Liver (tissue), 8 donors: ENCODE measurements at regions not wholly inside any gene's neighbourhood (a gene's known extent, or its start where the extent isn't known, plus 50 kb on each side); places are given as distances from the start of the nearest gene placed in this dataset.

Source experiments
- DNase-seq: peaks from one replicate; pipeline ENCODE4 v3.0.0-alpha.2; 2017; ENCODE audit warnings: low spot score
- H3K27ac ChIP-seq, 2 donors: one replicate each; pipeline ENCODE4 v1.7.0; 2013; ENCODE audit warnings: inconsistent platforms in 2 of 2, low read length in 2 of 2, control low read depth in 1 of 2, low read depth in 1 of 2, mild to moderate bottlenecking in 1 of 2
- H3K27me3 ChIP-seq, 4 donors: one replicate each; pipeline versions ENCODE4 v1.6.1 to v1.7.0; 2013; ENCODE audit warnings: low read length in 3 of 4, inconsistent platforms in 1 of 4, mild to moderate bottlenecking in 1 of 4, moderate library complexity in 1 of 4; ENCODE audit not compliant: control insufficient read depth in 4 of 4, insufficient read depth in 4 of 4
- H3K36me3 ChIP-seq, 4 donors: one replicate each; pipeline versions ENCODE4 v1.6.1 to v1.7.0; 2013; ENCODE audit warnings: low read length in 3 of 4, mild to moderate bottlenecking in 3 of 4, low read depth in 1 of 4, moderate library complexity in 1 of 4; ENCODE audit not compliant: control insufficient read depth in 4 of 4, insufficient read depth in 3 of 4
- H3K4me1 ChIP-seq, 4 donors: one replicate each; pipeline versions ENCODE4 v1.6.1 to v1.7.0; 2013; ENCODE audit warnings: low read length in 3 of 4, mild to moderate bottlenecking in 3 of 4, moderate library complexity in 1 of 4; ENCODE audit not compliant: control insufficient read depth in 4 of 4, insufficient read depth in 4 of 4
- H3K4me3 ChIP-seq, 3 donors: one replicate each; pipeline versions ENCODE4 v1.6.1 to v1.7.0; 2013; ENCODE audit warnings: low read length in 3 of 3, control low read depth in 1 of 3, low read depth in 1 of 3, mild to moderate bottlenecking in 1 of 3
- H3K9ac ChIP-seq, 2 donors: one replicate each; pipeline ENCODE4 v1.7.0; 2013; ENCODE audit warnings: low read length in 2 of 2, mild to moderate bottlenecking in 2 of 2, moderate library complexity in 2 of 2, control low read depth in 1 of 2, low read depth in 1 of 2
- H3K9me3 ChIP-seq, 4 donors: one replicate each; pipeline versions ENCODE4 v1.6.1 to v1.7.0; 2013; ENCODE audit warnings: low read length in 3 of 4; ENCODE audit not compliant: control insufficient read depth in 4 of 4
- CTCF ChIP-seq: fragments of 150-350 bp; IDR thresholded peaks from 2 replicates; pipeline ENCODE4 v1.5.1; 2017; ENCODE audit warnings: improper control_type of control experiment, low read depth, low read length; ENCODE audit not compliant: missing input control
- EGR1 ChIP-seq, 2 donors: IDR thresholded peaks; 2 replicates each; pipeline ENCODE4 v1.6.1; 2016 to 2018; ENCODE audit warnings: antibody characterized with exemption in 2 of 2, low read depth in 2 of 2
- FOXA1 ChIP-seq: IDR thresholded peaks from 2 replicates; pipeline ENCODE4 v1.6.1; 2016; ENCODE audit warnings: antibody characterized with exemption
- FOXA2 ChIP-seq: IDR thresholded peaks from 2 replicates; pipeline ENCODE4 v1.6.1; 2016; ENCODE audit warnings: antibody characterized with exemption
- GABPA ChIP-seq, 2 donors: IDR thresholded peaks in 1 of 2; conservative IDR thresholded peaks in 1 of 2; 2 replicates each; pipeline ENCODE4 v1.6.1; 2016; ENCODE audit warnings: antibody characterized with exemption in 2 of 2, mild to moderate bottlenecking in 1 of 2, moderate library complexity in 1 of 2
- HNF4G ChIP-seq: IDR thresholded peaks from 2 replicates; pipeline ENCODE4 v1.6.1; 2016; ENCODE audit warnings: antibody characterized with exemption
- JUND ChIP-seq, 2 donors: IDR thresholded peaks; 2 replicates each; pipeline ENCODE4 v1.6.1; 2016; ENCODE audit warnings: antibody characterized with exemption in 2 of 2
- NR2F2 ChIP-seq: IDR thresholded peaks from 2 replicates; pipeline ENCODE4 v1.6.1; 2016; ENCODE audit warnings: antibody characterized with exemption
- RAD21 ChIP-seq, 2 donors: IDR thresholded peaks; 2 replicates each; pipeline ENCODE4 v1.6.1; 2016; ENCODE audit warnings: antibody characterized with exemption in 2 of 2, mild to moderate bottlenecking in 2 of 2
- REST ChIP-seq: IDR thresholded peaks from 2 replicates; pipeline ENCODE4 v1.6.1; 2016; ENCODE audit warnings: antibody characterized with exemption, mild to moderate bottlenecking
- RXRA ChIP-seq, 2 donors: IDR thresholded peaks; 2 replicates each; pipeline ENCODE4 v1.6.1; 2017 to 2018; ENCODE audit warnings: antibody characterized with exemption in 2 of 2, mild to moderate bottlenecking in 1 of 2
- SP1 ChIP-seq: IDR thresholded peaks from 2 replicates; pipeline ENCODE4 v1.6.1; 2018; ENCODE audit warnings: antibody characterized with exemption, mild to moderate bottlenecking
- TAF1 ChIP-seq: conservative IDR thresholded peaks from 2 replicates; pipeline ENCODE4 v1.6.1; 2016; ENCODE audit warnings: antibody characterized with exemption, mild to moderate bottlenecking
- YY1 ChIP-seq: IDR thresholded peaks from 2 replicates; pipeline ENCODE4 v1.6.1; 2016; ENCODE audit warnings: antibody characterized with exemption, mild to moderate bottlenecking
- WGBS: extraction: QIAGEN DNeasy Blood & Tissue Kit; methylation state at CpG from one replicate; pipeline ENCODE4 v1.1.7; 2013; 5-methylcytosine and 5-hydroxymethylcytosine counted together
- TF ChIP-seq, protein P1 (sequence below): IDR thresholded peaks from 2 replicates; pipeline ENCODE4 v1.6.1; 2016; ENCODE audit warnings: antibody characterized with exemption
- TF ChIP-seq, protein P2 (sequence below): IDR thresholded peaks from 2 replicates; pipeline ENCODE4 v1.6.1; 2016; ENCODE audit warnings: antibody characterized with exemption
- TF ChIP-seq, protein P3 (sequence below): IDR thresholded peaks from 2 replicates; pipeline ENCODE4 v1.6.1; 2016; ENCODE audit warnings: antibody characterized with exemption
- donor health status: healthy.
- donor health status: healthy.
- donor health status: healthy.
- donor health status: healthy.
- donor health status: healthy.

- Histone ChIP-seq H3K9ac (no peak overlapping the region), H3K9me3 (no peaks in the 10 kb centered on the region), H3K27ac (no peak overlapping the region), H3K27me3 (no peaks in the 10 kb centered on the region), H3K36me3 (no peaks in the 10 kb centered on the region), H3K4me1 (peaks cover 0 to 5% (median 0%) of the 10 kb centered on the region in 4 donors), H3K4me3 (no peak overlapping the region)
- 87% methylated on average over 2 of the region's 2 CpGs for WGBS
- no peak for DNase-seq
- no peak for TF ChIP-seq HNF4G
- no peak for TF ChIP-seq JUND (IDR thresholded peaks at IDR 0.05)
- no peak for TF ChIP-seq YY1
- no peak for TF ChIP-seq EGR1 (IDR thresholded peaks at IDR 0.05; ENCODE audit: low read depth in 2 of 2)
- TF ChIP-seq RAD21 (IDR thresholded peaks at IDR 0.05), result no peak
- no peak for TF ChIP-seq GABPA (IDR thresholded peaks at IDR 0.05 in 1 of 2, conservative IDR thresholded peaks at IDR 0.05 in 1 of 2)
- TF ChIP-seq FOXA1, result no peak
- TF ChIP-seq FOXA2, result no peak
- no peak for TF ChIP-seq TAF1
- TF ChIP-seq SP1, result no peak
- no peak for TF ChIP-seq RXRA (IDR thresholded peaks at IDR 0.05)
- TF ChIP-seq, protein P1, sequence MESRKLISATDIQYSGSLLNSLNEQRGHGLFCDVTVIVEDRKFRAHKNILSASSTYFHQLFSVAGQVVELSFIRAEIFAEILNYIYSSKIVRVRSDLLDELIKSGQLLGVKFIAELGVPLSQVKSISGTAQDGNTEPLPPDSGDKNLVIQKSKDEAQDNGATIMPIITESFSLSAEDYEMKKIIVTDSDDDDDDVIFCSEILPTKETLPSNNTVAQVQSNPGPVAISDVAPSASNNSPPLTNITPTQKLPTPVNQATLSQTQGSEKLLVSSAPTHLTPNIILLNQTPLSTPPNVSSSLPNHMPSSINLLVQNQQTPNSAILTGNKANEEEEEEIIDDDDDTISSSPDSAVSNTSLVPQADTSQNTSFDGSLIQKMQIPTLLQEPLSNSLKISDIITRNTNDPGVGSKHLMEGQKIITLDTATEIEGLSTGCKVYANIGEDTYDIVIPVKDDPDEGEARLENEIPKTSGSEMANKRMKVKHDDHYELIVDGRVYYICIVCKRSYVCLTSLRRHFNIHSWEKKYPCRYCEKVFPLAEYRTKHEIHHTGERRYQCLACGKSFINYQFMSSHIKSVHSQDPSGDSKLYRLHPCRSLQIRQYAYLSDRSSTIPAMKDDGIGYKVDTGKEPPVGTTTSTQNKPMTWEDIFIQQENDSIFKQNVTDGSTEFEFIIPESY, result no peak
- TF ChIP-seq, protein P2, sequence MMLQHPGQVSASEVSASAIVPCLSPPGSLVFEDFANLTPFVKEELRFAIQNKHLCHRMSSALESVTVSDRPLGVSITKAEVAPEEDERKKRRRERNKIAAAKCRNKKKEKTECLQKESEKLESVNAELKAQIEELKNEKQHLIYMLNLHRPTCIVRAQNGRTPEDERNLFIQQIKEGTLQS, result no peak
- TF ChIP-seq REST, result no peak
- no peak for TF ChIP-seq NR2F2
- no peak for TF ChIP-seq CTCF
These were observed 53.9 kb upstream of the SETBP1 start for GRCh38 chr18:44626807-44627206.

DNA sequence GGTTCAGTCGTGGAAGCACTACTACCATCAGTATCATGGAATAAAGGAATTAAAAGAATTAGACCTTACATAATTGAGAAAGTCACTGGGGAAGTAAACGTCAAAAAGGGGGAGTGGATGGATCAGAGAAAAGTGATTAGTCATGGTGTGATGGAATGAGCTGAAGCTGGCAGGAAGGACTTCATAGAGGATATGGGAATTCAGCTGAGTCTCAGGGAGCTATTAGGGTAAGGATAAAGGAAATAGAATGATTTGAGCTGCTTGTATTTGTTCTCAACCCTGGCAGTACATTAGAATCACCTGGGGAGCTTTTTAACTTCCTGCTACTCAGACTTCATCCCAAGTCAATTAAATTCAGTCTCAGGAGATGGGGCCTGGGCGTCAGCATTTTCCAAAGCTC lies 53.4 kb upstream of the SETBP1 start:
- WGBS, result 74% methylated on average over 3 of the region's 3 CpGs
- TF ChIP-seq SP1 (no peak), EGR1 (IDR thresholded peaks at IDR 0.05; ENCODE audit: low read depth in 2 of 2) (no peak), GABPA (IDR thresholded peaks at IDR 0.05 in 1 of 2, conservative IDR thresholded peaks at IDR 0.05 in 1 of 2) (no peak), RXRA (IDR thresholded peaks at IDR 0.05) (no peak), NR2F2 (no peak), JUND (IDR thresholded peaks at IDR 0.05) (no peak), HNF4G (no peak), CTCF (no peak)
- TF ChIP-seq, protein P3, sequence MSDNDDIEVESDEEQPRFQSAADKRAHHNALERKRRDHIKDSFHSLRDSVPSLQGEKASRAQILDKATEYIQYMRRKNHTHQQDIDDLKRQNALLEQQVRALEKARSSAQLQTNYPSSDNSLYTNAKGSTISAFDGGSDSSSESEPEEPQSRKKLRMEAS, result no peak
- TF ChIP-seq, protein P2, result no peak
- TF ChIP-seq, protein P1, result no peak

More for the DNA sequence above, 53.4 kb upstream of the SETBP1 start:
- peaks cover 0 to 5% (median 0%) of the 10 kb centered on the region in 4 donors for H3K4me1 ChIP-seq
- H3K27ac ChIP-seq, result no peak overlapping the region
- H3K36me3 ChIP-seq, result no peaks in the 10 kb centered on the region
- H3K9me3 ChIP-seq, result no peaks in the 10 kb centered on the region
- no peak overlapping the region for H3K9ac ChIP-seq
- no peak for DNase-seq
- no peaks in the 10 kb centered on the region for H3K27me3 ChIP-seq
- H3K4me3 ChIP-seq, result no peak overlapping the region
